HEK293 (cell line): ENCODE measurements at regions not wholly inside any gene's neighbourhood (a gene's known extent, or its start where the extent isn't known, plus 50 kb on each side); places are given as distances from the start of the nearest gene placed in this dataset.

Experiments used
- CTCF ChIP-seq: fragments of 450-650 bp; formaldehyde crosslinking; IDR thresholded peaks from 2 replicates; pipeline ENCODE4 v1.5.1; 2016; ENCODE audit warnings: missing biosample characterization, missing genetic modification characterization
- KLF1 ChIP-seq: fragments of 450-650 bp; formaldehyde crosslinking; IDR thresholded peaks from 2 replicates; pipeline ENCODE4 v1.5.1; 2016; ENCODE audit warnings: missing biosample characterization, missing genetic modification characterization
- REST ChIP-seq: fragments of 450-650 bp; formaldehyde crosslinking; IDR thresholded peaks from 2 replicates; pipeline ENCODE4 v1.5.1; 2016; ENCODE audit warnings: missing biosample characterization, missing genetic modification characterization
- SALL2 ChIP-seq: fragments of 450-650 bp; formaldehyde crosslinking; IDR thresholded peaks from 2 replicates; pipeline ENCODE4 v1.5.0; 2017; ENCODE audit warnings: missing biosample characterization, mild to moderate bottlenecking, missing genetic modification characterization, borderline replicate concordance
- ZBTB44 ChIP-seq: fragments of 450-650 bp; IDR thresholded peaks from 2 replicates; pipeline ENCODE4 v1.5.1; 2018; ENCODE audit warnings: missing biosample characterization, mild to moderate bottlenecking, missing genetic modification characterization
- ZNF138 ChIP-seq: fragments of 450-650 bp; formaldehyde crosslinking; IDR thresholded peaks from 2 replicates; pipeline ENCODE4 v1.5.1; 2016; ENCODE audit warnings: missing biosample characterization, missing genetic modification characterization, borderline replicate concordance
- ZNF423 ChIP-seq: fragments of 450-650 bp; formaldehyde crosslinking; IDR thresholded peaks from 2 replicates; pipeline ENCODE4 v1.5.1; 2016; ENCODE audit warnings: missing biosample characterization, missing genetic modification characterization
- ZNF501 ChIP-seq: fragments of 450-650 bp; formaldehyde crosslinking; IDR thresholded peaks from 2 replicates; pipeline ENCODE4 v1.5.1; 2016; ENCODE audit warnings: missing biosample characterization, missing genetic modification characterization
- ZNF654 ChIP-seq: fragments of 450-650 bp; formaldehyde crosslinking; IDR thresholded peaks from 2 replicates; pipeline ENCODE4 v1.5.1; 2016; ENCODE audit warnings: low read depth, missing biosample characterization, missing genetic modification characterization
- ZNF704 ChIP-seq: fragments of 450-650 bp; formaldehyde crosslinking; IDR thresholded peaks from 2 replicates; pipeline ENCODE4 v1.5.1; 2016; ENCODE audit warnings: missing biosample characterization, missing genetic modification characterization
- ZNF707 ChIP-seq: fragments of 450-650 bp; formaldehyde crosslinking; IDR thresholded peaks from 2 replicates; pipeline ENCODE4 v1.5.1; 2016; ENCODE audit warnings: missing biosample characterization, missing genetic modification characterization
- ZSCAN18 ChIP-seq: fragments of 450-650 bp; formaldehyde crosslinking; IDR thresholded peaks from 2 replicates; pipeline ENCODE4 v1.5.1; 2016; ENCODE audit warnings: missing biosample characterization, missing genetic modification characterization
- ZSCAN5A ChIP-seq: fragments of 450-650 bp; formaldehyde crosslinking; IDR thresholded peaks from 2 replicates; pipeline ENCODE4 v1.5.1; 2016; ENCODE audit warnings: missing biosample characterization, missing genetic modification characterization

GRCh38 chr5:8740595-8740994 lies 805.3 kb downstream of the SEMA5A start:
- TF ChIP-seq ZNF138 (tag by site-specific recombination): no peak
- TF ChIP-seq ZNF704 (tag by site-specific recombination): no peak
- TF ChIP-seq ZNF654 (tag by site-specific recombination): no peak
- TF ChIP-seq REST (tag by site-specific recombination): no peak
- no peak for TF ChIP-seq ZSCAN18
- TF ChIP-seq ZNF423 (tag by site-specific recombination): no peak
- no peak for TF ChIP-seq CTCF (tag by site-specific recombination)
- TF ChIP-seq ZSCAN5A (tag by site-specific recombination): no peak
- no peak for TF ChIP-seq ZNF707
- no peak for TF ChIP-seq ZBTB44
- no peak for TF ChIP-seq SALL2 (tag by site-specific recombination)
- TF ChIP-seq ZNF501 (tag by site-specific recombination): no peak
- no peak for TF ChIP-seq KLF1 (tag by site-specific recombination)
